CD4-positive, alpha-beta T cell treated with Interleukin-15 for 1 hour (primary cell): ENCODE measurements at regions not wholly inside any gene's neighbourhood (a gene's known extent, or its start where the extent isn't known, plus 50 kb on each side); places are given as distances from the start of the nearest gene placed in this dataset.

Source experiments
- DNase-seq: peaks from one replicate; pipeline ENCODE4 v3.0.0-alpha.2; 2020

- no peak for DNase-seq
Observed at GRCh38 chr5:173457482-173457881, 129.3 kb upstream of the STC2 start.

GRCh38 chr5:173456751-173457171, 128.5 kb upstream of the STC2 start:
- DNase-seq: no peak

- no peak for DNase-seq
Observed at GRCh38 chr5:173456181-173456580, 128.0 kb upstream of the STC2 start.

- DNase-seq: no peak
Observed at GRCh38 chr5:173455599-173455957, 127.4 kb upstream of the STC2 start.

- no peak for DNase-seq
Observed at GRCh38 chr5:173454736-173455598, 126.8 kb upstream of the STC2 start.

- no peak for DNase-seq
Observed at GRCh38 chr5:173454361-173454735, 126.1 kb upstream of the STC2 start.

GRCh38 chr5:173453167-173453566, 125.0 kb upstream of the STC2 start:
- no peak for DNase-seq

GRCh38 chr5:173452119-173452905, 124.1 kb upstream of the STC2 start:
- DNase-seq: peak; percentile 60

- no peak for DNase-seq
Observed at GRCh38 chr5:173451651-173452050, 123.4 kb upstream of the STC2 start.

GRCh38 chr5:173451031-173451430, 122.8 kb upstream of the STC2 start:
- DNase-seq: no peak

GRCh38 chr5:173450188-173450587, 122.0 kb upstream of the STC2 start:
- no peak for DNase-seq

- DNase-seq: no peak
Observed at GRCh38 chr5:173448856-173449255, 120.6 kb upstream of the STC2 start.

GRCh38 chr5:173443971-173444370, 115.8 kb upstream of the STC2 start:
- no peak for DNase-seq

GRCh38 chr5:173441053-173441628, 112.9 kb upstream of the STC2 start:
- no peak for DNase-seq

- no peak for DNase-seq
Observed at GRCh38 chr5:173438951-173439350, 110.7 kb upstream of the STC2 start.

GRCh38 chr5:173435447-173435846, 107.2 kb upstream of the STC2 start:
- DNase-seq: no peak

GRCh38 chr5:173434270-173434669, 106.1 kb upstream of the STC2 start:
- no peak for DNase-seq

GRCh38 chr5:173430394-173430793, 102.2 kb upstream of the STC2 start:
- DNase-seq: no peak

GRCh38 chr5:173429489-173430150, 101.4 kb upstream of the STC2 start:
- DNase-seq: no peak

- DNase-seq: no peak
Observed at GRCh38 chr5:173423452-173424117, 95.4 kb upstream of the STC2 start.

GRCh38 chr5:173420108-173420507, 91.9 kb upstream of the STC2 start:
- DNase-seq: no peak

- no peak for DNase-seq
Observed at GRCh38 chr5:173413471-173413982, 85.3 kb upstream of the STC2 start.

- no peak for DNase-seq
Observed at GRCh38 chr5:173412566-173412965, 84.4 kb upstream of the STC2 start.
